ENCODE measurements at regions not wholly inside any gene's neighbourhood (a gene's known extent, or its start where the extent isn't known, plus 50 kb on each side); places are given as distances from the start of the nearest gene placed in this dataset.
A peak's percentile ranks its signal among the peaks of the same experiment; 100 is the strongest.

DNA sequence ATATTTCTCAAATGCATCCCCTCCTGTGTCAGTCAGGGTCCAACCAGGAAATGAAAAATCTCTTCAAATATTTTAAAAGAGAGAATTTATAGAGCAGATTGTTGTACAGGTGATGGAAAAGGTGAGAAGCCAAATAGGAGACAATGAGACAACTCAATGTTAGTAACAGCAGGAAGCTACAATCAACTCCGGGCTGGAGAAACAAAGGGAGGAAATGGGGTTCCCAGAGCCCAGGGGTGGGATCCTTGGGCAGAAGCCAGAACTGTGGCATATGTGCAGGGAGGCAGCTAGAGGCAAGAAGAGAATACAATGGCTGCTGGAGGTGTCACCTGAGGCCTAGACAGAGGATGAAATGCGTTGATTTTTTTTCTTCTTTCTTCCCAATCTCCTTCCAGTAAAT lies 361.8 kb upstream of the ACTBL2 start:
- H3K4me2 ChIP-seq (ENCODE audit: low read length), result no peak overlapping the region
- H2BK15ac ChIP-seq (replicated peaks; ENCODE audit: low read depth), result peak overlapping the region; percentile 66
- no peak overlapping the region for H4K5ac ChIP-seq (ENCODE audit: low read length)
- WGBS (ENCODE audit: extremely low coverage, insufficient coverage, low lambda C conversion rate), result no CpG with 5 or more reads among the region's 2 CpGs
- no peaks in the 10 kb centered on the region for H3K36me3 ChIP-seq (ENCODE audit: control insufficient read depth, insufficient read depth, low read length)
- no peak overlapping the region for H3K4ac ChIP-seq (ENCODE audit: low read depth, low read length)
- no peak overlapping the region for H2BK120ac ChIP-seq (ENCODE audit: low read depth, low read length)
- H2AK5ac ChIP-seq (ENCODE audit: low read length), result no peak overlapping the region
- H3K23ac ChIP-seq (ENCODE audit: low read length), result no peak overlapping the region
- DNase-seq, result peak; percentile 21
- H2BK5ac ChIP-seq (ENCODE audit: low read length), result no peak overlapping the region
- H3K4me1 ChIP-seq (ENCODE audit: control insufficient read depth, low read depth, low read length), result peaks cover 7% of the 10 kb centered on the region
- H3K79me2 ChIP-seq (ENCODE audit: control insufficient read depth, insufficient read depth, low read length), result no peaks in the 10 kb centered on the region
- no peak overlapping the region for H3K9ac ChIP-seq (ENCODE audit: low read length)
- H3K56ac ChIP-seq (ENCODE audit: low read length), result no peak overlapping the region
- no peaks in the 10 kb centered on the region for H3K79me1 ChIP-seq (ENCODE audit: low read length)
- H3K27ac ChIP-seq (ENCODE audit: low read depth, low read length), result no peak overlapping the region
- no peaks in the 10 kb centered on the region for H3K27me3 ChIP-seq (ENCODE audit: insufficient read depth, low read length, poor library complexity)
- H3K4me3 ChIP-seq (ENCODE audit: low read length), result no peak overlapping the region
- H3K18ac ChIP-seq (ENCODE audit: low read length), result peak overlapping the region; percentile 51
- H4K8ac ChIP-seq (ENCODE audit: low read depth, low read length), result no peak overlapping the region

DNA sequence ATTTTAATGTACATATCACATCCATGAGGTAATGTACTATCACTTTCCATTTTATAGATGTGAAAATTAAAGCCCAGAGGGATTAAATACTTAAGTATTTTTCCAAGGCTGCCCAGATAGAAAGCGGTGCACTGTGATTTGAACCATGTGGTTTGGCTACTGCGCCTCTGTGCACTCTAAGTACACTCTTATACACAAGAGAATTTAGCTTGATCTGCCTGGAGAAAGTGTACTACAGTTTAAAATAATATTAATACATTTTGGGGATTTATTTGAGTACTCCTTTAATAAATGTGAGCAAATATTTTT lies 360.4 kb upstream of the ACTBL2 start:
- Histone ChIP-seq H3K4me3 (ENCODE audit: low read length) (no peak overlapping the region), H3K18ac (ENCODE audit: low read length) (no peak overlapping the region), H3K4me2 (ENCODE audit: low read length) (no peak overlapping the region), H2BK15ac (replicated peaks; ENCODE audit: low read depth) (no peak overlapping the region), H3K23ac (ENCODE audit: low read length) (no peak overlapping the region), H2BK5ac (ENCODE audit: low read length) (no peak overlapping the region), H3K56ac (ENCODE audit: low read length) (no peak overlapping the region), H4K5ac (ENCODE audit: low read length) (no peak overlapping the region), H3K36me3 (ENCODE audit: control insufficient read depth, insufficient read depth, low read length) (no peaks in the 10 kb centered on the region), H3K4ac (ENCODE audit: low read depth, low read length) (no peak overlapping the region), H3K27me3 (ENCODE audit: insufficient read depth, low read length, poor library complexity) (no peaks in the 10 kb centered on the region), H2BK120ac (ENCODE audit: low read depth, low read length) (no peak overlapping the region), H3K4me1 (ENCODE audit: control insufficient read depth, low read depth, low read length) (peaks cover 7% of the 10 kb centered on the region), H3K79me1 (ENCODE audit: low read length) (no peaks in the 10 kb centered on the region), H3K27ac (ENCODE audit: low read depth, low read length) (no peak overlapping the region), H3K9ac (ENCODE audit: low read length) (no peak overlapping the region), H3K79me2 (ENCODE audit: control insufficient read depth, insufficient read depth, low read length) (no peaks in the 10 kb centered on the region), H4K8ac (ENCODE audit: low read depth, low read length) (no peak overlapping the region), H2AK5ac (ENCODE audit: low read length) (no peak overlapping the region)
- no CpG with 5 or more reads among the region's 2 CpGs for WGBS (ENCODE audit: extremely low coverage, insufficient coverage, low lambda C conversion rate)
- no peak for DNase-seq

GRCh38 chr5:57842364-57843058 lies 359.9 kb upstream of the ACTBL2 start:
- Histone ChIP-seq H3K27ac (ENCODE audit: low read depth, low read length) (no peak overlapping the region), H3K36me3 (ENCODE audit: control insufficient read depth, insufficient read depth, low read length) (no peaks in the 10 kb centered on the region), H3K4ac (ENCODE audit: low read depth, low read length) (no peak overlapping the region), H3K79me1 (ENCODE audit: low read length) (no peaks in the 10 kb centered on the region), H3K27me3 (ENCODE audit: insufficient read depth, low read length, poor library complexity) (no peaks in the 10 kb centered on the region), H2BK120ac (ENCODE audit: low read depth, low read length) (no peak overlapping the region), H3K4me1 (ENCODE audit: control insufficient read depth, low read depth, low read length) (peaks cover 7% of the 10 kb centered on the region), H4K5ac (ENCODE audit: low read length) (no peak overlapping the region), H3K18ac (ENCODE audit: low read length) (no peak overlapping the region), H2BK15ac (replicated peaks; ENCODE audit: low read depth) (no peak overlapping the region), H3K9ac (ENCODE audit: low read length) (no peak overlapping the region), H3K79me2 (ENCODE audit: control insufficient read depth, insufficient read depth, low read length) (no peaks in the 10 kb centered on the region), H3K23ac (ENCODE audit: low read length) (no peak overlapping the region), H3K4me2 (ENCODE audit: low read length) (no peak overlapping the region), H4K8ac (ENCODE audit: low read depth, low read length) (no peak overlapping the region), H3K4me3 (ENCODE audit: low read length) (no peak overlapping the region), H3K56ac (ENCODE audit: low read length) (no peak overlapping the region), H2BK5ac (ENCODE audit: low read length) (no peak overlapping the region), H2AK5ac (ENCODE audit: low read length) (no peak overlapping the region)
- DNase-seq, result no peak
- no CpG with 5 or more reads among the region's 3 CpGs for WGBS (ENCODE audit: extremely low coverage, insufficient coverage, low lambda C conversion rate)

GRCh38 chr5:57841676-57842363 lies 359.2 kb upstream of the ACTBL2 start:
- Histone ChIP-seq H2BK120ac (ENCODE audit: low read depth, low read length) (peak overlapping the region; percentile 45), H2BK15ac (replicated peaks; ENCODE audit: low read depth) (no peak overlapping the region), H3K4me1 (ENCODE audit: control insufficient read depth, low read depth, low read length) (peaks cover 7% of the 10 kb centered on the region), H3K27me3 (ENCODE audit: insufficient read depth, low read length, poor library complexity) (no peaks in the 10 kb centered on the region), H4K8ac (ENCODE audit: low read depth, low read length) (no peak overlapping the region), H3K4me3 (ENCODE audit: low read length) (no peak overlapping the region), H4K5ac (ENCODE audit: low read length) (no peak overlapping the region), H3K56ac (ENCODE audit: low read length) (no peak overlapping the region), H3K36me3 (ENCODE audit: control insufficient read depth, insufficient read depth, low read length) (no peaks in the 10 kb centered on the region), H3K4ac (ENCODE audit: low read depth, low read length) (no peak overlapping the region), H2BK5ac (ENCODE audit: low read length) (peak overlapping the region; percentile 41), H3K79me1 (ENCODE audit: low read length) (no peaks in the 10 kb centered on the region), H3K23ac (ENCODE audit: low read length) (peak overlapping the region; percentile 81), H2AK5ac (ENCODE audit: low read length) (no peak overlapping the region), H3K27ac (ENCODE audit: low read depth, low read length) (no peak overlapping the region), H3K18ac (ENCODE audit: low read length) (peak overlapping the region; percentile 75), H3K4me2 (ENCODE audit: low read length) (no peak overlapping the region), H3K79me2 (ENCODE audit: control insufficient read depth, insufficient read depth, low read length) (no peaks in the 10 kb centered on the region), H3K9ac (ENCODE audit: low read length) (peak overlapping the region; percentile 19)
- no CpG with 5 or more reads among the region's 5 CpGs for WGBS (ENCODE audit: extremely low coverage, insufficient coverage, low lambda C conversion rate)
- peak; percentile 98 for DNase-seq

- Histone ChIP-seq H2BK15ac (replicated peaks; ENCODE audit: low read depth) (peak overlapping the region; percentile 74), H3K4ac (ENCODE audit: low read depth, low read length) (no peak overlapping the region), H3K18ac (ENCODE audit: low read length) (no peak overlapping the region), H3K27me3 (ENCODE audit: insufficient read depth, low read length, poor library complexity) (no peaks in the 10 kb centered on the region), H3K4me1 (ENCODE audit: control insufficient read depth, low read depth, low read length) (peaks cover 9% of the 10 kb centered on the region), H2BK5ac (ENCODE audit: low read length) (no peak overlapping the region), H3K27ac (ENCODE audit: low read depth, low read length) (no peak overlapping the region), H3K4me2 (ENCODE audit: low read length) (no peak overlapping the region), H3K56ac (ENCODE audit: low read length) (no peak overlapping the region), H2BK120ac (ENCODE audit: low read depth, low read length) (no peak overlapping the region), H3K23ac (ENCODE audit: low read length) (no peak overlapping the region), H2AK5ac (ENCODE audit: low read length) (no peak overlapping the region), H3K9ac (ENCODE audit: low read length) (no peak overlapping the region), H4K8ac (ENCODE audit: low read depth, low read length) (no peak overlapping the region), H3K36me3 (ENCODE audit: control insufficient read depth, insufficient read depth, low read length) (no peaks in the 10 kb centered on the region), H4K5ac (ENCODE audit: low read length) (no peak overlapping the region), H3K4me3 (ENCODE audit: low read length) (no peak overlapping the region), H3K79me1 (ENCODE audit: low read length) (no peaks in the 10 kb centered on the region), H3K79me2 (ENCODE audit: control insufficient read depth, insufficient read depth, low read length) (no peaks in the 10 kb centered on the region)
- WGBS (ENCODE audit: extremely low coverage, insufficient coverage, low lambda C conversion rate), result no CpG with 5 or more reads among the region's 1 CpG
- no peak for DNase-seq
Observed at GRCh38 chr5:57839437-57840079, 356.9 kb upstream of the ACTBL2 start.
